C4-2B (cell line): ENCODE measurements at regions not wholly inside any gene's neighbourhood (a gene's known extent, or its start where the extent isn't known, plus 50 kb on each side); places are given as distances from the start of the nearest gene placed in this dataset.

Experiments
- CTCF ChIP-seq: fragments of 450-650 bp; conservative IDR thresholded peaks from 2 replicates; pipeline ENCODE4 v1.5.1; 2017; ENCODE audit warnings: mild to moderate bottlenecking
- ZFX ChIP-seq: fragments of 450-650 bp; IDR thresholded peaks from 2 replicates; pipeline ENCODE4 v1.6.1; 2017

DNA sequence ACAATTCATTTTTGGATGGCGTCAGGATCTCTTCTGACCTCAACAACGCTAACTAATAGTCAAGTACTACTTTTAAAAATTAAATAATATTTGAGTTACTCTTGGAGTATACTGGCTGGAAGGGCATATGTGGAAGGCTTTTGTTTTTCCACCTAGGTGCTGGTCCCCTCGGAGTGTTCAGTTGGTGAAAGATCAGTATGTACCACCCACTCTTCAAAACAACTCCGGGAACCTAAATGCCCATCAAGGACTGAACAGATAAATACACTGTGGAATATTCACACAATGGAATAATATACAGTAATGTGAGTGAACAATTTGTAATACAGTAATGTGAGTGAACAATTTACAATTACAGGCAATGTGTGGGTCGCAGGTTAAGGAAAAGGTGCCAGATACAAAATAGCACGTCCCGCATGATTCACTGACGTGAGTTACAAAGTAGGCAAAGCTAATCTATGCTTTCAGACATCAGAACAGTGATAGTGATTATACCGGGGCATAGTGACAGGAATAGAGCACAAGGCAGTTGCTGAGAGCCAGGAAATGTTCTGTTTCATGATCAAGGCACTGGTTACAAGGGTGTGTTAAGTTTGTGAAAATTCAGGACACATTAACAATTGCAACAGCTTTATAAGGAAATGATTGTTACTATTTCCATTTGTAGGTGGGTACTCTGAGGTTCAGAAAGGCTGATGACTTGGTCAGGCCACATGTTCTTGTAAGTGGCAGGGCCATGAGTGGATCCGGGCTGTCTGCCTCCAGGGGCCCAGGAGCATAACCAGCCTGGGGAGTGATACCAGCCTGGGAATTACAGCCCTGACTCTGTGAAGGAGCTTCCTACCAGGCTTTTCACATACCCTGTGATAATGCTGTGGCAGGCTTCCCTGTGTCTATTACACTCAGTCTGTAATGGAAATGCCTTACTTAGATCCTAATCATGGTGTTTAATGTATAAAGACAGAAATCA, 59.3 kb upstream of the ABCD3 start:
- TF ChIP-seq CTCF (no peak), ZFX (no peak)
